SJSA1 (cell line): ENCODE measurements at regions not wholly inside any gene's neighbourhood (a gene's known extent, or its start where the extent isn't known, plus 50 kb on each side); places are given as distances from the start of the nearest gene placed in this dataset.
"Not testable (repeated sequence)": the region's sequence is repeated elsewhere in the genome, so short reads cannot be mapped to it uniquely, and the experiment has no call there.

Source experiments
- DNase-seq, 2 experiments: peaks; one replicate each; pipeline ENCODE4 v3.0.0-alpha.2; 2015 to 2020; ENCODE audit warnings: low spot score in 2 of 2, low read depth in 1 of 2
- H3K27ac ChIP-seq: fragments of 250-450 bp; sonication (Bioruptor Pico); 2 replicates; pipeline ENCODE4 v1.5.1; 2020; ENCODE audit warnings: mild to moderate bottlenecking, moderate library complexity
- H3K27me3 ChIP-seq: fragments of 250-450 bp; sonication (Bioruptor Pico); replicated peaks from 2 replicates; pipeline ENCODE4 v1.5.1; 2020; ENCODE audit warnings: mild to moderate bottlenecking, moderate library complexity
- H3K36me3 ChIP-seq: fragments of 250-450 bp; sonication (Bioruptor Pico); 2 replicates; pipeline ENCODE4 v1.5.1; 2020; ENCODE audit warnings: mild to moderate bottlenecking
- H3K4me1 ChIP-seq: fragments of 250-450 bp; sonication (Bioruptor Pico); replicated peaks from 2 replicates; pipeline ENCODE4 v1.6.1; 2021; ENCODE audit warnings: mild to moderate bottlenecking
- H3K4me3 ChIP-seq: fragments of 250-450 bp; sonication (Bioruptor Pico); 2 replicates; pipeline ENCODE4 v1.5.1; 2020; ENCODE audit warnings: mild to moderate bottlenecking
- H3K9me3 ChIP-seq: fragments of 250-450 bp; sonication (Bioruptor Pico); replicated peaks from 2 replicates; pipeline ENCODE4 v1.5.1; 2020; ENCODE audit warnings: mild to moderate bottlenecking

- no peak overlapping the region for H3K27ac ChIP-seq
- no peak for DNase-seq
- no peaks in the 10 kb centered on the region for H3K4me1 ChIP-seq
- no peak overlapping the region for H3K4me3 ChIP-seq
- H3K27me3 ChIP-seq, result no peaks in the 10 kb centered on the region; the same call in 1 of the 2 replicates
- H3K36me3 ChIP-seq, result no peaks in the 10 kb centered on the region
- no peaks in the 10 kb centered on the region for H3K9me3 ChIP-seq
Measured at GRCh38 chr15:38631119-38632075, 66.8 kb upstream of the RASGRP1 start.

GRCh38 chr15:38635170-38635569, 70.6 kb upstream of the RASGRP1 start:
- DNase-seq, result no peak
- Histone ChIP-seq H3K4me1 (no peaks in the 10 kb centered on the region), H3K27me3 (peaks cover 6% of the 10 kb centered on the region; the same call in 1 of the 2 replicates), H3K9me3 (no peaks in the 10 kb centered on the region), H3K36me3 (no peaks in the 10 kb centered on the region), H3K4me3 (no peak overlapping the region), H3K27ac (no peak overlapping the region)

- H3K4me1 ChIP-seq, result no peaks in the 10 kb centered on the region
- no peak overlapping the region for H3K27ac ChIP-seq
- peaks cover 6% of the 10 kb centered on the region; the same call in 1 of the 2 replicates for H3K27me3 ChIP-seq
- no peak for DNase-seq
- H3K4me3 ChIP-seq, result no peak overlapping the region
- H3K9me3 ChIP-seq, result no peaks in the 10 kb centered on the region
- H3K36me3 ChIP-seq, result no peaks in the 10 kb centered on the region
Measured at GRCh38 chr15:38636597-38636996, 72.0 kb upstream of the RASGRP1 start.

GRCh38 chr15:38638126-38638525, 73.5 kb upstream of the RASGRP1 start:
- DNase-seq, result no peak
- H3K36me3 ChIP-seq, result no peaks in the 10 kb centered on the region
- H3K4me3 ChIP-seq, result no peak overlapping the region
- no peaks in the 10 kb centered on the region for H3K4me1 ChIP-seq
- no peaks in the 10 kb centered on the region for H3K9me3 ChIP-seq
- peaks cover 6% of the 10 kb centered on the region; the same call in 1 of the 2 replicates for H3K27me3 ChIP-seq
- H3K27ac ChIP-seq, result no peak overlapping the region

- Histone ChIP-seq H3K4me3 (no peak overlapping the region), H3K27me3 (peaks cover 6% of the 10 kb centered on the region; the same call in 1 of the 2 replicates), H3K9me3 (no peaks in the 10 kb centered on the region), H3K4me1 (no peaks in the 10 kb centered on the region), H3K36me3 (no peaks in the 10 kb centered on the region), H3K27ac (no peak overlapping the region)
- no peak for DNase-seq
Measured at GRCh38 chr15:38638811-38639210, 74.2 kb upstream of the RASGRP1 start.

GRCh38 chr15:38642689-38643270, 78.2 kb upstream of the RASGRP1 start:
- DNase-seq, result no peak

GRCh38 chr15:38644353-38644752, 79.7 kb upstream of the RASGRP1 start:
- H3K36me3 ChIP-seq, H3K4me1 ChIP-seq, H3K9me3 ChIP-seq, H3K27ac ChIP-seq, DNase-seq, H3K4me3 ChIP-seq: not testable (repeated sequence)
- peaks cover 13% of the 10 kb centered on the region; the same call in 1 of the 2 replicates for H3K27me3 ChIP-seq

More at GRCh38 chr15:38642689-38643270, 78.2 kb upstream of the RASGRP1 start:
- Histone ChIP-seq H3K36me3 (no peaks in the 10 kb centered on the region), H3K4me3 (no peak overlapping the region), H3K4me1 (no peaks in the 10 kb centered on the region), H3K9me3 (no peaks in the 10 kb centered on the region), H3K27ac (no peak overlapping the region), H3K27me3 (peaks cover 10% of the 10 kb centered on the region; the same call in 1 of the 2 replicates)

- H3K4me1 ChIP-seq, result no peaks in the 10 kb centered on the region
- no peak for DNase-seq
- H3K9me3 ChIP-seq, result 0 out of 2 replicates have a peak, but pooled peaks cover 2% of the 10 kb centered on the region
- peaks cover 8% of the 10 kb centered on the region; the same call in 1 of the 2 replicates for H3K27me3 ChIP-seq
- no peak overlapping the region for H3K4me3 ChIP-seq
- H3K27ac ChIP-seq, result no peak overlapping the region
- H3K36me3 ChIP-seq, result no peaks in the 10 kb centered on the region
Measured at GRCh38 chr15:38646716-38647115, 82.1 kb upstream of the RASGRP1 start.

GRCh38 chr15:38647683-38648082, 83.1 kb upstream of the RASGRP1 start:
- Histone ChIP-seq H3K9me3 (0 out of 2 replicates have a peak, but pooled peaks cover 2% of the 10 kb centered on the region), H3K27ac (no peak overlapping the region), H3K27me3 (peaks cover 8% of the 10 kb centered on the region; the same call in 1 of the 2 replicates), H3K36me3 (no peaks in the 10 kb centered on the region), H3K4me3 (no peak overlapping the region), H3K4me1 (no peaks in the 10 kb centered on the region)
- no peak for DNase-seq

- H3K9me3 ChIP-seq, result 0 out of 2 replicates have a peak, but pooled peaks cover 2% of the 10 kb centered on the region
- H3K4me3 ChIP-seq, result no peak overlapping the region
- no peak overlapping the region for H3K27ac ChIP-seq
- H3K4me1 ChIP-seq, result no peaks in the 10 kb centered on the region
- no peaks in the 10 kb centered on the region for H3K36me3 ChIP-seq
- peaks cover 8% of the 10 kb centered on the region; the same call in 1 of the 2 replicates for H3K27me3 ChIP-seq
- DNase-seq, result no peak
Measured at GRCh38 chr15:38648121-38648843, 83.7 kb upstream of the RASGRP1 start.

- no peak for DNase-seq
- Histone ChIP-seq H3K9me3 (0 out of 2 replicates have a peak, but pooled peaks cover 2% of the 10 kb centered on the region), H3K27me3 (peaks cover 12% of the 10 kb centered on the region; the same call in 1 of the 2 replicates), H3K4me3 (no peak overlapping the region), H3K27ac (no peak overlapping the region), H3K36me3 (no peaks in the 10 kb centered on the region), H3K4me1 (no peaks in the 10 kb centered on the region)
Measured at GRCh38 chr15:38650384-38650783, 85.8 kb upstream of the RASGRP1 start.

GRCh38 chr15:38650936-38651327, 86.3 kb upstream of the RASGRP1 start:
- Histone ChIP-seq H3K4me1 (no peaks in the 10 kb centered on the region), H3K27ac (no peak overlapping the region), H3K27me3 (peaks cover 11% of the 10 kb centered on the region; the same call in 1 of the 2 replicates), H3K9me3 (0 out of 2 replicates have a peak, but pooled peaks cover 2% of the 10 kb centered on the region), H3K4me3 (no peak overlapping the region), H3K36me3 (no peaks in the 10 kb centered on the region)
- no peak for DNase-seq

- Histone ChIP-seq H3K4me1 (no peaks in the 10 kb centered on the region), H3K36me3 (no peaks in the 10 kb centered on the region), H3K9me3 (0 out of 2 replicates have a peak, but pooled peaks cover 2% of the 10 kb centered on the region), H3K4me3 (no peak overlapping the region), H3K27ac (no peak overlapping the region), H3K27me3 (0 out of 2 replicates have a peak, but pooled peaks cover 7% of the 10 kb centered on the region)
- no peak for DNase-seq
Measured at GRCh38 chr15:38651328-38652038, 86.9 kb upstream of the RASGRP1 start.
